GM12872 (cell line): ENCODE measurements at regions not wholly inside any gene's neighbourhood (a gene's known extent, or its start where the extent isn't known, plus 50 kb on each side); places are given as distances from the start of the nearest gene placed in this dataset.

ENCODE experiments used
- TF ChIP-seq, protein P1 (sequence below): IDR thresholded peaks from 3 replicates; pipeline ENCODE4 v1.5.1; 2011; ENCODE audit warnings: low read depth, mild to moderate bottlenecking, low read length, moderate library complexity; ENCODE audit not compliant: insufficient read depth

DNA sequence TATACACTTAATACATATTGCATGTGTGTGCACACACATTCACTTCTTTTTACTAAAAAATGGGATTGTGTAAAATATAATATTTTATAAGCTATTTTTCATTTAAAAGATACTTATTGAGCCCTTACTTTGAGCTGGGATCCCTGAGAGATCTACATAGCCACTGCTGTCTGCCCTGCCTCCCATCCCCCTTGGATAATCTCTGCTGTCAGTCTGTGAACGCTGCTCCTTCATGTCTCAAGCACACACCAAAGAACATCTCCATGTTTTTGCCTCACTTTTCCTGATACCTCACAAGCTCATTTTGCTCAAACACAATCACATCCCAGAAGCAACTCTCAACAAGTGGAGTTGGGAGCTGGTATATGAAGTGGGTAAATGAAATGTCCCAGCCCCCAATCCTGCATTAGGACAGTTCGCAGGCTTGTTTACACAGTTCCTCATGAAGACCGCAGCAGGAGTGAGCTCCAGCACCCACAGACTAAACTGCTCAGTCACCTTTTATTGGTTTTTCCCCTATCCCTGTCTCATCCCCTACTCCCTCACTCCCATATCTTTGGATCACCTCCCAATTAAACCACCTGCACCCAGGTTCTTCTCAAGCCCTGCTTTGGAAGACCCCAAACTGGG lies 108.3 kb upstream of the FRY start:
- TF ChIP-seq, protein P1, sequence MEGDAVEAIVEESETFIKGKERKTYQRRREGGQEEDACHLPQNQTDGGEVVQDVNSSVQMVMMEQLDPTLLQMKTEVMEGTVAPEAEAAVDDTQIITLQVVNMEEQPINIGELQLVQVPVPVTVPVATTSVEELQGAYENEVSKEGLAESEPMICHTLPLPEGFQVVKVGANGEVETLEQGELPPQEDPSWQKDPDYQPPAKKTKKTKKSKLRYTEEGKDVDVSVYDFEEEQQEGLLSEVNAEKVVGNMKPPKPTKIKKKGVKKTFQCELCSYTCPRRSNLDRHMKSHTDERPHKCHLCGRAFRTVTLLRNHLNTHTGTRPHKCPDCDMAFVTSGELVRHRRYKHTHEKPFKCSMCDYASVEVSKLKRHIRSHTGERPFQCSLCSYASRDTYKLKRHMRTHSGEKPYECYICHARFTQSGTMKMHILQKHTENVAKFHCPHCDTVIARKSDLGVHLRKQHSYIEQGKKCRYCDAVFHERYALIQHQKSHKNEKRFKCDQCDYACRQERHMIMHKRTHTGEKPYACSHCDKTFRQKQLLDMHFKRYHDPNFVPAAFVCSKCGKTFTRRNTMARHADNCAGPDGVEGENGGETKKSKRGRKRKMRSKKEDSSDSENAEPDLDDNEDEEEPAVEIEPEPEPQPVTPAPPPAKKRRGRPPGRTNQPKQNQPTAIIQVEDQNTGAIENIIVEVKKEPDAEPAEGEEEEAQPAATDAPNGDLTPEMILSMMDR, result no peak

DNA sequence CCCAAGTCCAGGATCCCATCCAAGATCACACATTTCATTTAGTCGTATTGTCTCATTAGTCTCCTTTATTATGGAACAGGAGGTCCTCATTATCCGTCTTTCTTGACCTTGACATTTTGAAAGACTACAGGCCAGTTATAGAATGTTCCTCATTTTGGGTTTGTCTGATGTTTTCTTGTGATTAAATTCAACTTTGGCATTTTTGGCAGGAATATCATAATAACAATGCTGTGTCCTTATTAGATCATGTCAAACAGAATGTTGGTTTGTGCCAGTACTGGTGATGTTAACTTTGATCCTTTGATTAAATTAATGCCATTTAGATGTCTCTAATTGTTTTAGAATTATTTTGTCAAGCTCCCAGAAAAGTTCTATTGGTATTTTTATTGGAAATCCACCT lies 106.5 kb upstream of the FRY start:
- TF ChIP-seq, protein P1, result no peak

DNA sequence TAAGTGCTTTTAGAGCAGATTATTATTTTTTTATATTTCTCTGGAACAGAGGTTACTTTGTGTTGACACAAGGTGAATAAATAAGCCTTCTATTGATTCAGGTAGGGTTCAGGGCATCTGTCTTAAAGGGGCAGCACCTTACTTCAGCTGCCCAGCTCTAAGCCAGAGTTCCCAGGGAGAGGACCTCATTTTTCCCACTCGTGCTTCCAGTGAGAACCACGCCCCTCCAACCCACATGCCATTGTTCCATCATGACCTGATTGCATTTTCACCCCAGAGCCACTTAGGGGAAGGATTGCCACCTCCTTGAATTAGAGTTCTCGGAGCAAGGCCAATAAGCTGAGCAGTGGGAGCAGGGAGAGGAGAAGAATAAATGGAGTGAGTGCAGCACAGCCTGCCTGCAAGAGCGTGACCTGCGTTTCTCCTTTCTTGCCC lies 104.3 kb upstream of the FRY start:
- TF ChIP-seq, protein P1, result no peak

DNA sequence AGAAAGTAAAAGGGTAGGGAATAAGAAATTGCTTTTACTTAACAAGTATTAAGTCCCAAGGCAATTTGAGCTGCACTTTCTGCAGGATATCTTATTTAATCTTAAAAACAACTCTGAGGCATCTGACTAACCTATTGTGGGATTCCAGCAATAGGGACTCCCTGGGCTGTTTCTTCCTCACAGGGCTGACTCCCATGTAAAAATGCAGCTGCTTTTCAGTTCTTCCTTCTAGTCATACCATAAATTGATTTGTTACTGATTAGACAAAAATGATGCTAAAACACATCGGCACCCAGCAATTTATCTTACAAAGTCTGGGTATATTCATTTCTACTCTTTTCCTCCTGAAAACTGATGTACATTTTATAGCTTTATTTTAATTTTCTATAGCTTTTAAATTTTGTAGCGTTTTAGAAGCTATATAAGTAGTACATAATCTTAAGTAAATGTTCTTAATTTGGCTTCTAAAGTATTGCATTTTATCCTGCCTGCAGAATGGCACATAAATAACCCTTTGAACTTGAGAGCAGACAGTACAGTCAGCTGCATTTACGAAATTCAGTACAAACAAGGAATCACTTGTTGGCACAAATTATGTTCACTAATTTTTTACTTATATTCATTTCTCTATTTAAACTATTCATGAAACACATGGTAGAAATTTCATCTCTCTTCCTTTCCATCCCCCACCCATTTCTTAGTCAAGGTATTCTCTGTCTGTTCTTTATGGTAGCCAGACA lies 102.4 kb upstream of the FRY start:
- TF ChIP-seq, protein P1, result no peak

DNA sequence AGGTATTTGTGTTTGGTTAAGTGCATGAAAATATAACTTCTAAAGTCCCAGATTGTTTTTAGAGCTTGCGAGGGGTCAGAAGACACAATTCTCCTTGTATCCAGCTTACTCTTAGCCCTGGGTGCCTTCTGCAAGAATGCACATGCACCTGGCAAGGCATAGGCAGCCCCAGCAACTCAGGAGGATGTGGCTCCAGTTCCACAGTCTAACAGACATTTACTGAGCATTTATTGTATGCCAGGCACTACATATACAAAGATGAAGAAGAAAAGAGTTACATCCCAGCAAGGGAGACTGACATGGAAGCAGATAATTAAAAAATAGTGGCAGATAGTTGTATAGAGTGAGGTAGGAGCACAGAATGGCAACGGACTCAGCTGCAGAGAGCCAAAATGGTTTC lies 101.1 kb upstream of the FRY start:
- TF ChIP-seq, protein P1, result no peak

DNA sequence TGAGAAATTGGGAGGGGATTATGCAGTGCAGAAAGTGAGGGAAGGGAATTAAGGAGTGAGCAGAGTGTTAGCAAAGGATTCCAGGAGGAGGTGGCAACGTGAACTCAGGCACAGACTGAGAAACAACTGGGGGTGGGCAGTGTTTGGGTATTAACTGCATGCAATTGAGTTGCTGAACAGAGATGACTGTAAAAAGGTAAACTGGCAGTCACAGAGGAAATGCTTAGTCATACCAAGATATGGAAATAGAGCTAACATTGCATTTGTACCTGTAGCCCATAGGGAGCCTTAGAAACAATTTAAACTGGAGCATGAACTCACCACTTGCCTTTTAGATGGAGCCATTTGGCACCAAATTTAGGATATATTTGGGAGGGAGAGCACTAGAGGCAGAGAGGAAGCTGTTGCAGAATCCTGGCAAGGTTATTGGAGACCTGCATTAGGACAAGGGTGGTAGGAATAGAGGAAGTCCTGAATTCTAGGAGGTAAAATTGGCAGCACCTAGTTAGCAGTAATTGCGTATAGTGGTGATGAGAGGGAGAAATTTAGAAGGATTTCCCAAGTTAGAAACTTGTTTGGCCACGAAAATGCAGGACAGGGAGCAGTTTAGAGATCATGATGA lies 100.6 kb upstream of the FRY start:
- TF ChIP-seq, protein P1, result no peak

DNA sequence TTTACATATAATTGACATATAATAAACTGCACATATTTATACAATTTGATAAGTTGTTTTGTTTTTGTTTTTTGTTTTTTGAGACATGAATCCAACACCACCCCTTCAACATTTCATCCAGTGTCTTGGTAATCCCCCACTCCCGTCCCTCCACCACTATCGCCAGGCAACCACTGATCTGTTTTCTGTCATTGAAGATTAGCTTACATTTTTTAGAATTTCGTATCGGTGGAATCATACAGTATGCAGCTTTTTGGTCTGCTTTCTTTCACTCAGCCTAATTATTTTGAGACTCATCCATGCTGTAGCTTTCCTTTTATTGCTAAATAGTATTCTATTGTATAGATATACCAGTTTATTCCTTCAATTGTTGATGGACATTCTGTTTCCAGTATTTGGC lies 94.1 kb upstream of the FRY start:
- TF ChIP-seq, protein P1, result no peak
